Ectodermal cell (in vitro differentiated cells): ENCODE measurements at regions not wholly inside any gene's neighbourhood (a gene's known extent, or its start where the extent isn't known, plus 50 kb on each side); places are given as distances from the start of the nearest gene placed in this dataset.
A peak's percentile ranks its signal among the peaks of the same experiment; 100 is the strongest.

Experiments used
- H3K27ac ChIP-seq: 2 replicates; pipeline ENCODE4 v1.7.0; 2013; ENCODE audit warnings: mild to moderate bottlenecking, low read depth, low read length; ENCODE audit not compliant: insufficient read depth, poor library complexity, severe bottlenecking
- H3K27me3 ChIP-seq: 2 replicates; pipeline ENCODE4 v1.7.0; 2013; ENCODE audit warnings: mild to moderate bottlenecking, low read length; ENCODE audit not compliant: insufficient read depth, control insufficient read depth, poor library complexity, severe bottlenecking
- H3K36me3 ChIP-seq: one replicate; pipeline ENCODE4 v1.7.0; 2013; ENCODE audit warnings: low read length; ENCODE audit not compliant: control insufficient read depth, insufficient read depth
- H3K4me1 ChIP-seq: one replicate; pipeline ENCODE4 v1.7.0; 2013; ENCODE audit warnings: low read length; ENCODE audit not compliant: control insufficient read depth, insufficient read depth
- H3K4me3 ChIP-seq: 2 replicates; pipeline ENCODE4 v1.7.0; 2013; ENCODE audit warnings: low read depth, low read length, control low read depth; ENCODE audit not compliant: insufficient read depth
- H3K9me3 ChIP-seq: 2 replicates; pipeline ENCODE4 v1.7.0; 2013; ENCODE audit warnings: mild to moderate bottlenecking, low read length, moderate library complexity; ENCODE audit not compliant: control insufficient read depth
- WGBS, 2 experiments: methylation state at CpG; one replicate each; pipeline ENCODE4 v1.1.7; 2013; ENCODE audit warnings: missing lambda C conversion rate in 2 of 2; 5-methylcytosine and 5-hydroxymethylcytosine counted together

GRCh38 chr2:16175247-16175825 is 235.0 kb downstream of the MYCN start:
- no peaks in the 10 kb centered on the region for H3K4me1 ChIP-seq
- 93 to 94% methylated on average over 3 of the region's 3 CpGs for WGBS, 2 experiments
- no peaks in the 10 kb centered on the region for H3K36me3 ChIP-seq
- no peak overlapping the region for H3K4me3 ChIP-seq
- no peaks in the 10 kb centered on the region for H3K9me3 ChIP-seq
- no peaks in the 10 kb centered on the region for H3K27me3 ChIP-seq
- H3K27ac ChIP-seq = no peak overlapping the region

GRCh38 chr2:16174693-16175045 is 234.3 kb downstream of the MYCN start:
- no peaks in the 10 kb centered on the region for H3K9me3 ChIP-seq
- H3K27me3 ChIP-seq = no peaks in the 10 kb centered on the region
- no peak overlapping the region for H3K27ac ChIP-seq
- WGBS, 2 experiments = 96 to 98% methylated on average over 3 of the region's 3 CpGs
- H3K4me3 ChIP-seq = no peak overlapping the region
- no peaks in the 10 kb centered on the region for H3K36me3 ChIP-seq
- no peaks in the 10 kb centered on the region for H3K4me1 ChIP-seq

GRCh38 chr2:16173893-16174692 is 233.7 kb downstream of the MYCN start:
- Histone ChIP-seq H3K36me3 (no peaks in the 10 kb centered on the region), H3K27me3 (no peaks in the 10 kb centered on the region), H3K4me1 (no peaks in the 10 kb centered on the region), H3K27ac (no peak overlapping the region), H3K4me3 (no peak overlapping the region), H3K9me3 (no peaks in the 10 kb centered on the region)
- WGBS, 2 experiments = 92 to 97% methylated on average over 3 of the region's 3 CpGs

- no peak overlapping the region for H3K27ac ChIP-seq
- H3K36me3 ChIP-seq = no peaks in the 10 kb centered on the region
- H3K4me1 ChIP-seq = peaks cover 9% of the 10 kb centered on the region
- H3K4me3 ChIP-seq = no peak overlapping the region
- H3K27me3 ChIP-seq = no peaks in the 10 kb centered on the region
- no peaks in the 10 kb centered on the region for H3K9me3 ChIP-seq
- WGBS, 2 experiments = 92 to 95% methylated on average over 8 of the region's 8 CpGs
Measured at GRCh38 chr2:16172324-16173175, 232.2 kb downstream of the MYCN start.

DNA sequence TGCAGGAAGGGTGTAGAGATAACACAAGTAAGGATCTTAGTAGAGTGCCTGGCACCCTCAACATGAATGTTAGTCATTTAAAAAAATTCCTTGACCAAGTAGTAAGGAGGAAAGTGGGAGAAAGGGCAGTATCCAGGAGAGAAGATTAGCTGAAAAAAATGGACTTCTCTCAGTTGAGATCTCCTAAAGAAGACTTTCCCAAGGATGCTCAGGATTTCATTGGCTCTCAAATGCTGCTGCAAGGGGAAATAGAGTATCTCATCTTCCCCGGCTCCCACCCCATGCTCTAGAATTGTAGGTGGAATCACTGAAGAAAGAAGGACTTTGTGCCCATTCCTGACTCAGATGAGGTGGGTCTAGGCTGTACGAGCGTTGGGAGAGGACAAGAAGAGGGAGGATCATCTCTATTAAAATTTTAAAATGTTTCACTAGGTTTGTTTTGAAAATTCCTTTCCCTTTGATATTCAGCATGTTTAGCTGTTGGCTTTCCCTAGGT is 231.1 kb downstream of the MYCN start:
- H3K36me3 ChIP-seq = no peaks in the 10 kb centered on the region
- H3K4me1 ChIP-seq = peaks cover 19% of the 10 kb centered on the region
- no peaks in the 10 kb centered on the region for H3K9me3 ChIP-seq
- H3K27me3 ChIP-seq = no peaks in the 10 kb centered on the region
- WGBS, 2 experiments = 95 to 97% methylated on average over 3 of the region's 3 CpGs
- H3K4me3 ChIP-seq = no peak overlapping the region
- H3K27ac ChIP-seq = no peak overlapping the region

GRCh38 chr2:16170675-16171424 is 230.5 kb downstream of the MYCN start:
- Histone ChIP-seq H3K9me3 (no peaks in the 10 kb centered on the region), H3K27ac (no peak overlapping the region), H3K27me3 (no peaks in the 10 kb centered on the region), H3K4me3 (no peak overlapping the region), H3K36me3 (no peaks in the 10 kb centered on the region), H3K4me1 (peaks cover 26% of the 10 kb centered on the region)
- 95% methylated on average over 9 of the region's 9 CpGs for WGBS, 2 experiments

DNA sequence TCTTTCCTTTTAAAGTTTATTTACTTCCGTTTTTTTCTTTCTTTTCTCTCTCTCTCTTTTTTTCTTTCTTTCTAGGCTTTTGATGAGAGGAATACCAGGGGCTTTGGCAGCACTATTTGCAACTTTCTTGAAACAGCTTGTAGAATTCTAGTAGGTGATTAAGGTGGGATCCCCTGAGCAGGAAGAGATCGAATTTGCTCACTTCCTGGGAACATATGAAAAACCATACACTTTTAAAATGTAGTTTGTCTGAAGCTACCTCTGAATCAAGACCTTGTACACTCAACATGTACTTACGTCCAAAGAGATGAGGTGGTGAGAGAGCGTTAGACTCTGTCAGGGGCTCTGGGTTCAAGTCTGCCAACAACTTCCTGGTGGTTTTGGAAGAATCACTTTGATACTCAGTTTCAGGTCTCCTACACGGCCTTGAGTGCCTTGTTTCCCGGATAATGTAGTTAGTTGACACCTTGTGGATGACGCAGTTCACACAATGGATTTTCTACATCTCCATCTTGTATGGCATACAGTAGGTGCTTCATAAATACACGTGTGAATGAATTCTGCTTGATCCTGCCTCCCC is 229.1 kb downstream of the MYCN start:
- H3K27ac ChIP-seq = no peak overlapping the region
- H3K4me1 ChIP-seq = peaks cover 26% of the 10 kb centered on the region
- no peaks in the 10 kb centered on the region for H3K9me3 ChIP-seq
- H3K27me3 ChIP-seq = no peaks in the 10 kb centered on the region
- H3K4me3 ChIP-seq = no peak overlapping the region
- WGBS, 2 experiments = 91 to 95% methylated on average over 8 of the region's 8 CpGs
- no peaks in the 10 kb centered on the region for H3K36me3 ChIP-seq

- Histone ChIP-seq H3K27ac (peak overlapping the region; percentile 72), H3K36me3 (no peaks in the 10 kb centered on the region), H3K9me3 (no peaks in the 10 kb centered on the region), H3K4me1 (peaks cover 26% of the 10 kb centered on the region), H3K27me3 (no peaks in the 10 kb centered on the region), H3K4me3 (no peak overlapping the region)
- 44 to 49% methylated on average over 24 of the region's 24 CpGs for WGBS, 2 experiments
Measured at GRCh38 chr2:16168506-16169264, 228.3 kb downstream of the MYCN start.

DNA sequence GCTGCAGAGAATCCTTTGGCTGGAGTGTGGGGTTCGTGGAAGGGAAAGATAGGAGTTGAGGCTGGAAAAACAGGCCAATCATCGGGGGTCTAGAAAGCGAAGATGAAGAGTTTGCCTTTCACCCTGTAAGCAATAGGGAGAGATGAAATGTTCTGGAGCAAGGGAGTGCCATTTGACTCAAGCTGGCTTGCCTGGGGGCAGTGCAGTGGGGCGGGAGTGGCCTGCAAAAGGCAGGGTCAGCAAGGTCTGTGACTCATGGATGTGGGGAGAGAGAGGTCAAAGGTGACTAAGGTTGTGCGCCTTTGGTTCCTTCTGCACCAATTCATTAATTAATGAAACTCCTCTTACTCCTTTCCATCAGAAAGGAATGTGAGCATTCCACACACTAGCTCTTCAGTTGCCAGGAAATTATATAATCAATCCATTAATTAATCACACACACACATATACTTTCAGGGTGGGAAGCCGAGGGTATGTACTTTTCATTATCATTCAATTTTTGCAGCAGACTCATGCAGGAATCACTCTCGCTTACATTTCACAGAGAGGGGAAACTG is 227.6 kb downstream of the MYCN start:
- no peak overlapping the region for H3K27ac ChIP-seq
- H3K9me3 ChIP-seq = no peaks in the 10 kb centered on the region
- no peaks in the 10 kb centered on the region for H3K36me3 ChIP-seq
- H3K4me3 ChIP-seq = no peak overlapping the region
- H3K4me1 ChIP-seq = peaks cover 26% of the 10 kb centered on the region
- no peaks in the 10 kb centered on the region for H3K27me3 ChIP-seq
- WGBS, 2 experiments = 88% methylated on average over 7 of the region's 7 CpGs
